ENCODE measurements at regions not wholly inside any gene's neighbourhood (a gene's known extent, or its start where the extent isn't known, plus 50 kb on each side); places are given as distances from the start of the nearest gene placed in this dataset.

DNA sequence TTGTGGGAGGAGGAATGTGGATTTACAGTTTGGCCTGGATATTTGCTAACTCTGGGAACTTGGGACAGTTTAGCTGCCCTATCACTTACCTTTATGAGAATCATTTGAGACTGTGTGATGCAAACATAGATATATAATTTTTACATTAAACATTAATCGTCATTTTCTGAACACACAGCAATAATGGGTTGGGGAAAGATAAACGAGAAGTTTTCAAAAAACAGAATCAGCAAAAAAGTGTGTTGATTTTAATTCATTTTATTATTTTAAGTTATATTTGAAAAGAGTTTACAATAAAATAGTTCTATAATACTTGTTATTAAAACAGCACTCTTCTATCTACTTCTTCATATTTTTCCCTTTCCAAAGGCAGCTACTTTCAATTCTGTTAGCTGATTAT, 813.3 kb downstream of the SLC4A3 start:
- ATAC-seq: no peak
- Histone ChIP-seq H3K4me3 (ENCODE audit: low read length) (no peak overlapping the region), H3K27me3 (ENCODE audit: control insufficient read depth, insufficient read depth) (no peaks in the 10 kb centered on the region), H3K9me3 (ENCODE audit: control insufficient read depth, low read length) (no peaks in the 10 kb centered on the region), H3K4me1 (ENCODE audit: control insufficient read depth, insufficient read depth, low read length) (no peaks in the 10 kb centered on the region), H3K27ac (ENCODE audit: low read length) (no peak overlapping the region)
- intact Hi-C loops (cut with DNase I): no loop called here
- 88% methylated on average over 2 of the region's 2 CpGs for WGBS
- DNase-seq: no peak

DNA sequence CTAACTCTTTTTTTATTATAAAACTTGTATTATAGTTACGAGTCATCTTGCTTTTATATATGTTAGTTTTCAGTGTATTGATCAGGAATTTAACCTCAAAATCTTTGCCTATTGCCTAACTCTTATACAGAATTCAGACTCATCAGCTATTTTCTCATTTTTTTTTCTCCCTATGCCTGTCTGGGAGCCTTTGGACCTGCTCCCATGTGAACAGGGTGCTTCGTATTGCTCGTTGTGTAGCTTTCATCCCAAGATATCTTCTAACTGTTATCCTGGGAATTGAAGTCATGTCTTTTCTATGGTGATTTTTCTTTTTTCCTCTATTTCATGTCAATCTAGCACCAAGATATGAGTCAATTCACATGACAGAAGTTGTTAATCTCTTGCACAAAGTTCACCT, 814.0 kb downstream of the SLC4A3 start:
- no peak for ATAC-seq

GRCh38 chr2:220442012-220442411, 814.6 kb downstream of the SLC4A3 start:
- H3K4me3 ChIP-seq (ENCODE audit: low read length): no peak overlapping the region
- DNase-seq (no peak), ATAC-seq (no peak)
- H3K27me3 ChIP-seq (ENCODE audit: control insufficient read depth, insufficient read depth): no peaks in the 10 kb centered on the region
- 87% methylated on average over 3 of the region's 3 CpGs for WGBS
- no peaks in the 10 kb centered on the region for H3K9me3 ChIP-seq (ENCODE audit: control insufficient read depth, low read length)
- H3K4me1 ChIP-seq (ENCODE audit: control insufficient read depth, insufficient read depth, low read length): no peaks in the 10 kb centered on the region
- H3K27ac ChIP-seq (ENCODE audit: low read length): no peak overlapping the region
- intact Hi-C loops (cut with DNase I): no loop called here

More for the DNA sequence above, 814.0 kb downstream of the SLC4A3 start:
- WGBS: 74% methylated on average over 3 of the region's 3 CpGs
- Histone ChIP-seq H3K4me1 (ENCODE audit: control insufficient read depth, insufficient read depth, low read length) (no peaks in the 10 kb centered on the region), H3K27me3 (ENCODE audit: control insufficient read depth, insufficient read depth) (no peaks in the 10 kb centered on the region), H3K27ac (ENCODE audit: low read length) (no peak overlapping the region), H3K4me3 (ENCODE audit: low read length) (no peak overlapping the region), H3K9me3 (ENCODE audit: control insufficient read depth, low read length) (no peaks in the 10 kb centered on the region)
- DNase-seq: no peak
- intact Hi-C loops (cut with DNase I): no loop called here

GRCh38 chr2:220445429-220446105, 818.1 kb downstream of the SLC4A3 start:
- no peaks in the 10 kb centered on the region for H3K4me1 ChIP-seq (ENCODE audit: control insufficient read depth, insufficient read depth, low read length)
- H3K27me3 ChIP-seq (ENCODE audit: control insufficient read depth, insufficient read depth): no peaks in the 10 kb centered on the region
- WGBS: 65% methylated on average over 2 of the region's 2 CpGs
- no peak overlapping the region for H3K27ac ChIP-seq (ENCODE audit: low read length)
- intact Hi-C loops (cut with DNase I): no loop called here
- no peak overlapping the region for H3K4me3 ChIP-seq (ENCODE audit: low read length)
- no peaks in the 10 kb centered on the region for H3K9me3 ChIP-seq (ENCODE audit: control insufficient read depth, low read length)
- DNase-seq: no peak
- no peak for ATAC-seq

DNA sequence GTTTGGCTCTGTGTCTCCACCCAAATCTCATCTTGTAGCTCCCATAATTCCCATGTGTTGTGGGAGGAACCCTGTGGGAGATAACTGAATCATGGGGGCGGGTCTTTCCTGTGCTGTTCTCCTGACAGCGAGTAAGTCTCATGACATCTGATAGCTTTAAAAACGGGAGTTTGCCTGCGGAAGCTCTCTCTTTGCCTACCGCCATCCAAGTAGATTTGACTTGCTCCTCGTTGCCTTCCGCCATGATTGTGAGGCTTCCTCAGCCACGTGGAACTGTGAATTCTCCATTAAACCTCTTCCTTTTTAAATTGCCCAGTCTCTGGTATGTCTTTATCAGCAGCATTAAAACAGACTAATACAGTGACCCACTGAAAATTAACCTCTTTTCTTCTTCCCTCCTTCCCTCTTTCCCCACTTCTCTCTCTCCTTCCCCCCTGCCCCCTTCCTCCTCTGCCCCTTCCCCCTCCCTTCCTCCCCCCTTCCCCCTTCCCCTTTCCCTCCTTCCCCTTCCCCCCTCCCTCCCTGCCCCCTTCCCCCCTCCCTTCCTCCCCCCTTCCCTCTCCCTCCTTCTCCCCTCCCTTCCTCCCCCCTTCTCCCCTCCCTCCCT, 818.8 kb downstream of the SLC4A3 start:
- no peak for DNase-seq
- Histone ChIP-seq H3K9me3 (ENCODE audit: control insufficient read depth, low read length) (no peaks in the 10 kb centered on the region), H3K27ac (ENCODE audit: low read length) (no peak overlapping the region), H3K4me3 (ENCODE audit: low read length) (no peak overlapping the region), H3K27me3 (ENCODE audit: control insufficient read depth, insufficient read depth) (no peaks in the 10 kb centered on the region), H3K4me1 (ENCODE audit: control insufficient read depth, insufficient read depth, low read length) (no peaks in the 10 kb centered on the region)
- 84% methylated on average over 8 of the region's 8 CpGs for WGBS
- no peak for ATAC-seq
- intact Hi-C loops (cut with DNase I): no loop called here

DNA sequence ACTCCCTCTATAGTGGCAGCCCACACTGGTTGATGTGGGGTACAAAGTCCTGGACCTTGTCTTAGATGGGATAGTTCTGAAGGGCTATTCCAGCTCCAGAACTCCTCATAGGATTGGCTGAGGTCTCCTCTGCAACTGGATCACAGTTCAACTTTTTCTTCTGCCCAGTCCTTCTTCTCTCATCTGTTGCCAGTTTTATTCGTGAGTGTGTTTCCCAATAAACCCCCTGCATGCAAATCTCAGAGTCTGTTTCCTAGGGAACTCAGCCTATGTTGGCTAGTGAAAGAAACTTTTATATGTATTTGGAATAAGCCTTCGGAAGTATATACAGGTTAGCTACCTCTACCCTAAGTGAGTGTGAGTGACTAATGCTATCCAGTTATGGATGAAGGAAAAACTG, 823.4 kb downstream of the SLC4A3 start:
- H3K4me1 ChIP-seq (ENCODE audit: control insufficient read depth, insufficient read depth, low read length): no peaks in the 10 kb centered on the region
- no peak overlapping the region for H3K4me3 ChIP-seq (ENCODE audit: low read length)
- H3K9me3 ChIP-seq (ENCODE audit: control insufficient read depth, low read length): no peaks in the 10 kb centered on the region
- intact Hi-C loops (cut with DNase I): no loop called here
- DNase-seq (no peak), ATAC-seq (no peak)
- H3K27me3 ChIP-seq (ENCODE audit: control insufficient read depth, insufficient read depth): no peaks in the 10 kb centered on the region
- 71% methylated on average over 2 of the region's 2 CpGs for WGBS
- no peak overlapping the region for H3K27ac ChIP-seq (ENCODE audit: low read length)

DNA sequence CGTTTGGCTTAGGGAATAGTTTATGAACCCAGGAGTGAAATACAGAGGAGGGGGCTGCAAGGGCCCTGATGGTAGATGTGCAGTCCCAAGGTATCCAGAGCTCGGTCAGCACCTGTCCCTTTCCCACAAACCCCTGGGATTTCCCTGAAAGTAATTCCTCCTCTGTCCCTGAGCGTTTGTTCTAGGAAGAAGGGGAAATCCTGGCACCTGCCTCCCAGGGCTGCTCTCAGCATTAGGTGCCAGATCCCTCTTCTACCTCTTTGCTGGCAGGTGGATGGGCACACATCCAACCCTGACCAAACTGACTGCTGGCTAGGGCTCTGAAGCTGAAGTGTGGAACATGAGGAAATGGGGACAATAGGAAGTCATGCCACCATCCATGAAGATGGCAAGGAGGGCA, 824.0 kb downstream of the SLC4A3 start:
- H3K9me3 ChIP-seq (ENCODE audit: control insufficient read depth, low read length): no peaks in the 10 kb centered on the region
- ATAC-seq (no peak), DNase-seq (no peak)
- H3K27me3 ChIP-seq (ENCODE audit: control insufficient read depth, insufficient read depth): no peaks in the 10 kb centered on the region
- no peak overlapping the region for H3K27ac ChIP-seq (ENCODE audit: low read length)
- no peaks in the 10 kb centered on the region for H3K4me1 ChIP-seq (ENCODE audit: control insufficient read depth, insufficient read depth, low read length)
- intact Hi-C loops (cut with DNase I): no loop called here
- H3K4me3 ChIP-seq (ENCODE audit: low read length): no peak overlapping the region
- 82% methylated on average over 3 of the region's 3 CpGs for WGBS

DNA sequence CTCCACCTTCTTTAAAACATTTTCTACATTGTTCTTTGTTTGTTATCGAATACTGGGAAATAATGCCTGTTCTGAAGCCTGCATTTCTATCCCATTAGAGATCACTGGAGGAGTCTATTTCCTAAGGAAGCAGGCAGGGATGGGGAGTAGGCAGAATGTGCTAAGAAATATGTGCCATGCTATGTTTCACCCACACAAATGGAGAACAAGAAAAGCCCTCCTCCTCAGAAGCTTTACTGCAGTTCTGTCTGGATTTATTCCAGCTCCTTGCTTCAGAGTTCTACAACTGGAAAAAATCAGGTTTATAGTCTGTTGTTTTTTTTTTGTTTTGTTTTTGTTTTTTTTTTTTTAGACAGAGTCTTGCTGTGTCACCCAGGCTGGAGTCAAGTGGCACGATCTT, 825.1 kb downstream of the SLC4A3 start:
- Histone ChIP-seq H3K4me1 (ENCODE audit: control insufficient read depth, insufficient read depth, low read length) (no peaks in the 10 kb centered on the region), H3K27ac (ENCODE audit: low read length) (no peak overlapping the region), H3K27me3 (ENCODE audit: control insufficient read depth, insufficient read depth) (no peaks in the 10 kb centered on the region), H3K4me3 (ENCODE audit: low read length) (no peak overlapping the region), H3K9me3 (ENCODE audit: control insufficient read depth, low read length) (no peaks in the 10 kb centered on the region)
- no peak for ATAC-seq
- intact Hi-C loops (cut with DNase I): no loop called here
- 84% methylated on average over 2 of the region's 2 CpGs for WGBS
- no peak for DNase-seq

DNA sequence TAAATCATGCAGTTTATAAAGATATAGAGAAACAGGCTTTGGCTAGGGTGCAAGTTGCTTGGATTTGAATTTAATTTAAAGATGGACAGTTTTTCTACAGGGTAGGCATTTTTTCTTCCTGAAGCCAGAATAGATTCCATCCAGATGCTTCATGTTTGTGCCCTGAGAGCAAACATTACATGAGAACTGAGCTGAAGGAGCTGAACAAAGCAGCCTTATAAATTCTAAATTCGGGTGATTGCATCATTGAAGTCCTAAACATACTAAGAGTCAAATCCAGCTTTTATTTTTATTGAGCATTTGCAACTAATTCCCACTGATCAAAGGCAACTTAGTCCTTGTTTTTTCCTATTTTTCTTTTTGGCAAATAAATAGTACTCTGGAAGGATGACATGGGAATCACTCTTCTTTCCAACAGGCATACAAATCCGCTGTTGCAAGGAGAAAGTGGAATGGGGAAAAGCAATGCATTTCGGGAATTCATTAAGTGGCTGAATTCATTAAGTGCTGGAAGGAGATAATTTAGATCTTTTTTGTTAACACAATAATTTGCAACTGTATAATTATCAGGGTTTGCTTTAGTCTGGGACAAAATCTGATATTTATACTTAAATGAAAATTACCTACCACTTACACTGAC, 828.0 kb downstream of the SLC4A3 start:
- Histone ChIP-seq H3K27me3 (ENCODE audit: control insufficient read depth, insufficient read depth) (no peaks in the 10 kb centered on the region), H3K4me1 (ENCODE audit: control insufficient read depth, insufficient read depth, low read length) (no peaks in the 10 kb centered on the region), H3K9me3 (ENCODE audit: control insufficient read depth, low read length) (no peaks in the 10 kb centered on the region), H3K27ac (ENCODE audit: low read length) (no peak overlapping the region), H3K4me3 (ENCODE audit: low read length) (no peak overlapping the region)
- WGBS: 61% methylated on average over 3 of the region's 3 CpGs
- intact Hi-C loops (cut with DNase I): no loop called here
- ATAC-seq (no peak), DNase-seq (no peak)

- ATAC-seq: no peak
- Histone ChIP-seq H3K9me3 (ENCODE audit: control insufficient read depth, low read length) (no peaks in the 10 kb centered on the region), H3K27ac (ENCODE audit: low read length) (no peak overlapping the region), H3K4me1 (ENCODE audit: control insufficient read depth, insufficient read depth, low read length) (no peaks in the 10 kb centered on the region), H3K27me3 (ENCODE audit: control insufficient read depth, insufficient read depth) (no peaks in the 10 kb centered on the region), H3K4me3 (ENCODE audit: low read length) (no peak overlapping the region)
- DNase-seq: no peak
- intact Hi-C loops (cut with DNase I): no loop called here
These were observed 830.6 kb downstream of the SLC4A3 start for GRCh38 chr2:220458051-220458450.

DNA sequence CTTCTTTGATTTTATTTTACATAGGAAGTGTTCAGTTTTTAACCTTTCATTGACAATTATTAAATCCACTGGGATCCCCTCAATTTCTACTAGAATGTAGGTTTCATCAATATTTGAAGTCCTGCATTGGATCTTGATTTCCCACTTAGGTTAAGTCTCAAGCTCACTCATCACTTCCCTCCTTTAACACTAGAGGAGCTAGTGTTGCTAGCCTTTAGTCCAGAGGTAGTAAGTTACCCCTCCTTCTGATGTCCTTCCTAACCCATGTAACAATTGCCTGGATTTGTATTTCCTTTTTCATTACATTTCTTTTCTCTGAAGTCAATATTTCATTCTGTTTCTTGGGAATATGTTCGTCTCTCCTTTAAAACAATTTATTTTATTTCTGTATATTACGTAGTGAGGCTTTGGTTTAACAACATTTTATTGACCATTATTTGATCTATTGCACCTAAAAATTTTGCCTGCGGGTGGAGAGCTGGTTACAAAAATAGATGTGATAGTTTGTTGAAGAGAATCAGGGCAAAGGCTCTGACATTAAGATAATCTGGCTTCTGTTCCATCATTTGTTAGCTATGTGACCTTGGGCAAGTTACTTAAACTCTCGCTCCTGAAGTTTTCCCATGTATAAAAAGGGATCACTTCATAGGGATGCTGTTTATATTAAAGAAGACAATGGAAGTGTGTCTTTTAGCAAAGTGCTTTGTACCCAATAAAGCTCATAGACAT, 833.0 kb downstream of the SLC4A3 start:
- DNase-seq (no peak), ATAC-seq (no peak)
- Histone ChIP-seq H3K4me1 (ENCODE audit: control insufficient read depth, insufficient read depth, low read length) (no peaks in the 10 kb centered on the region), H3K4me3 (ENCODE audit: low read length) (no peak overlapping the region), H3K27ac (ENCODE audit: low read length) (no peak overlapping the region), H3K9me3 (ENCODE audit: control insufficient read depth, low read length) (no peaks in the 10 kb centered on the region), H3K27me3 (ENCODE audit: control insufficient read depth, insufficient read depth) (no peaks in the 10 kb centered on the region)
- intact Hi-C loops (cut with DNase I): no loop called here
- WGBS: 61% methylated on average over 4 of the region's 4 CpGs
